ENCODE measurements at regions not wholly inside any gene's neighbourhood (a gene's known extent, or its start where the extent isn't known, plus 50 kb on each side); places are given as distances from the start of the nearest gene placed in this dataset.

GRCh38 chr20:39298571-39299506 is 336.7 kb downstream of the DHX35 start:
- Histone ChIP-seq H3K27me3 (no peaks in the 10 kb centered on the region), H3K4me3 (no peak overlapping the region), H3K4me1 (peaks cover 0 to 9% (median 0%) of the 10 kb centered on the region in 4 donors), H3K36me3 (no peaks in the 10 kb centered on the region), H3K27ac (no peak overlapping the region), H3K9me3 (no peaks in the 10 kb centered on the region)
- no peak for DNase-seq
- 59 to 68% methylated on average over 12 of the region's 12 CpGs for WGBS, 2 donors
- no peak for TF ChIP-seq CTCF (IDR thresholded peaks at IDR 0.05)
- no peak for TF ChIP-seq POLR2AphosphoS5 (IDR thresholded peaks at IDR 0.05)
- no peak for TF ChIP-seq POLR2A (IDR thresholded peaks at IDR 0.05)
- no peak for TF ChIP-seq EP300 (IDR thresholded peaks at IDR 0.05)
- intact Hi-C loops (cut with DNase I) = no loop called here

DNA sequence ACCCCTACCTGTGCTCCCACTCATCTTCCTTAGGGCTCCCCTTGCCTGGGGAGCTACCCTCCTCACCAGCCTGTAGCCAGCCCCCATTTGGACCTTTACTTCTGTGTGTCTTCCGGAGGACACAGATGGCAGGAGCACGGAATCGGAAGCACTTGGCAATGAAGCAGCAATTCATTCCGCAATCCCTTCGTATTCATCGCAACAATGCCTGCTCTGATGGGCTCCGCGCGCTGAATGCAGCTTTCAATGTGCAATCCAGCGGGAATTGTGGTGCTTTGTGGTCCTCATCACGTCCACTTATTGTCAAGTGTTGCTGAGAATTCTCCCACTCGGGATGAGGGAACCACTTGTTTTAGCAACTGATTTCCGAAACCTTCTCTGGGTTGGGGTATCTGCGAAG is 336.0 kb downstream of the DHX35 start:
- Histone ChIP-seq H3K9me3 (no peaks in the 10 kb centered on the region), H3K4me3 (no peak overlapping the region), H3K36me3 (no peaks in the 10 kb centered on the region), H3K27me3 (no peaks in the 10 kb centered on the region), H3K4me1 (peaks cover 0 to 9% (median 0%) of the 10 kb centered on the region in 4 donors), H3K27ac (no peak overlapping the region)
- TF ChIP-seq POLR2A (IDR thresholded peaks at IDR 0.05) = no peak
- TF ChIP-seq CTCF (IDR thresholded peaks at IDR 0.05) = no peak
- TF ChIP-seq POLR2AphosphoS5 (IDR thresholded peaks at IDR 0.05) = no peak
- no peak for TF ChIP-seq EP300 (IDR thresholded peaks at IDR 0.05)
- intact Hi-C loops (cut with DNase I) = no loop called here
- WGBS, 2 donors = 88 to 90% methylated on average over 14 of the region's 14 CpGs
- DNase-seq = no peak

DNA sequence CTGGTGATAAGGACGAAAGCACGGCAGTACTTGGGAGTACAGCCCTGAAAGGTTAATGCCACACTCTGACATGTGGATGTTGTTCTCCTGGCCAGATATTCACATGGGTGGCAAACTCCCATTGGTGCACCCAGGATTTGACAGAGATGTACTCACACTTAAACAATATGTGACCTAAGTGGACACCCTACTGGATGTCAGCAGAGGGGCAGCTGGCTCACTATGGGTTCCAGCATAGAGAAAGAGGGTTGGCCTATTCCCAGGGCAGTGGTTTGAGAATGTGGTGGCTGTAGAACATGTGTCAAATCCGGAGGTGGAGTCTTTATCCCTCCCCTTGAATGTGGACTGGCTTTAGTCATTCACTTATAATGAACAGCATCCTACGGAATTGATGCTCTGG is 333.2 kb downstream of the DHX35 start:
- DNase-seq = no peak
- Histone ChIP-seq H3K27me3 (no peaks in the 10 kb centered on the region), H3K9me3 (no peaks in the 10 kb centered on the region), H3K4me3 (no peak overlapping the region), H3K4me1 (peaks cover 0 to 30% (median 13%) of the 10 kb centered on the region in 4 donors), H3K27ac (no peak overlapping the region), H3K36me3 (no peaks in the 10 kb centered on the region)
- no peak for TF ChIP-seq EP300 (IDR thresholded peaks at IDR 0.05)
- no peak for TF ChIP-seq CTCF (IDR thresholded peaks at IDR 0.05)
- TF ChIP-seq POLR2AphosphoS5 (IDR thresholded peaks at IDR 0.05) = no peak
- TF ChIP-seq POLR2A (IDR thresholded peaks at IDR 0.05) = no peak
- WGBS, 2 donors = 44 to 71% methylated on average over 4 of the region's 4 CpGs
- intact Hi-C loops (cut with DNase I) = no loop called here

- H3K27ac ChIP-seq = no peak overlapping the region
- intact Hi-C loops (cut with DNase I) = no loop called here
- H3K4me3 ChIP-seq = no peak overlapping the region
- no peaks in the 10 kb centered on the region for H3K9me3 ChIP-seq
- no peaks in the 10 kb centered on the region for H3K36me3 ChIP-seq
- WGBS, 2 donors = 51 to 66% methylated on average over 2 of the region's 2 CpGs
- DNase-seq = no peak
- no peak for TF ChIP-seq EP300 (IDR thresholded peaks at IDR 0.05)
- TF ChIP-seq POLR2A (IDR thresholded peaks at IDR 0.05) = no peak
- no peak for TF ChIP-seq POLR2AphosphoS5 (IDR thresholded peaks at IDR 0.05)
- no peak for TF ChIP-seq CTCF (IDR thresholded peaks at IDR 0.05)
- no peaks in the 10 kb centered on the region for H3K27me3 ChIP-seq
- H3K4me1 ChIP-seq = peaks cover 0 to 25% (median 14%) of the 10 kb centered on the region in 4 donors
Measured at GRCh38 chr20:39294137-39294725, 332.1 kb downstream of the DHX35 start.

All from sigmoid colon (tissue), 6 donors.